ENCODE measurements at regions not wholly inside any gene's neighbourhood (a gene's known extent, or its start where the extent isn't known, plus 50 kb on each side); places are given as distances from the start of the nearest gene placed in this dataset.

DNA sequence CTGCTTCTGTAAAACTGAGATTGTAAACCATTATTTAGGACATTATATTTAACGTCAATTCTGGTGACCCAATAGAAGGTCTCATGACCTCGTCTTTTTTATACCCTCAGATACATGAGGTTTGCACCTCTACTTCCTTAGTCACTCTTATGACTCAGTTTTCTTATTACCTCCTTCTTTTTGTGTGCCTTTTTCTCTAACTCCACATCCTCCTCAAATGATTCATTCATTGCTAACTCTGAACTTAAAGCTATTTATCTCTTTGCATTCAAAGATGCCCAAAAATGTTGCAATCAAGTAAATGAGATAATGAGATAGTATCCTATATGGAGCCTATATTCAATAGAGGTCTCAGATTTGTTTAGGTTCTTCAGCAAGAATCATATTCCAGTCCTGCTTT lies 121.0 kb upstream of the KYNU start:
- Histone ChIP-seq H3K36me3 (no peaks in the 10 kb centered on the region), H3K9me3 (no peaks in the 10 kb centered on the region), H3K27ac (no peak overlapping the region), H3K4me1 (no peaks in the 10 kb centered on the region), H3K27me3 (no peaks in the 10 kb centered on the region), H3K4me3 (no peak overlapping the region)
- DNase-seq (no peak), ATAC-seq (no peak)
- 76 to 84% (median 80%) methylated on average over 2 of the region's 2 CpGs for whole genome bisulfite sequencing, 4 donors
- intact Hi-C loops (cut with DNase I), result no loop called here
- no peak for TF ChIP-seq POLR2A (IDR thresholded peaks at IDR 0.05)
- TF ChIP-seq, protein P1, sequence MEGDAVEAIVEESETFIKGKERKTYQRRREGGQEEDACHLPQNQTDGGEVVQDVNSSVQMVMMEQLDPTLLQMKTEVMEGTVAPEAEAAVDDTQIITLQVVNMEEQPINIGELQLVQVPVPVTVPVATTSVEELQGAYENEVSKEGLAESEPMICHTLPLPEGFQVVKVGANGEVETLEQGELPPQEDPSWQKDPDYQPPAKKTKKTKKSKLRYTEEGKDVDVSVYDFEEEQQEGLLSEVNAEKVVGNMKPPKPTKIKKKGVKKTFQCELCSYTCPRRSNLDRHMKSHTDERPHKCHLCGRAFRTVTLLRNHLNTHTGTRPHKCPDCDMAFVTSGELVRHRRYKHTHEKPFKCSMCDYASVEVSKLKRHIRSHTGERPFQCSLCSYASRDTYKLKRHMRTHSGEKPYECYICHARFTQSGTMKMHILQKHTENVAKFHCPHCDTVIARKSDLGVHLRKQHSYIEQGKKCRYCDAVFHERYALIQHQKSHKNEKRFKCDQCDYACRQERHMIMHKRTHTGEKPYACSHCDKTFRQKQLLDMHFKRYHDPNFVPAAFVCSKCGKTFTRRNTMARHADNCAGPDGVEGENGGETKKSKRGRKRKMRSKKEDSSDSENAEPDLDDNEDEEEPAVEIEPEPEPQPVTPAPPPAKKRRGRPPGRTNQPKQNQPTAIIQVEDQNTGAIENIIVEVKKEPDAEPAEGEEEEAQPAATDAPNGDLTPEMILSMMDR (IDR thresholded peaks at IDR 0.05), result no peak

DNA sequence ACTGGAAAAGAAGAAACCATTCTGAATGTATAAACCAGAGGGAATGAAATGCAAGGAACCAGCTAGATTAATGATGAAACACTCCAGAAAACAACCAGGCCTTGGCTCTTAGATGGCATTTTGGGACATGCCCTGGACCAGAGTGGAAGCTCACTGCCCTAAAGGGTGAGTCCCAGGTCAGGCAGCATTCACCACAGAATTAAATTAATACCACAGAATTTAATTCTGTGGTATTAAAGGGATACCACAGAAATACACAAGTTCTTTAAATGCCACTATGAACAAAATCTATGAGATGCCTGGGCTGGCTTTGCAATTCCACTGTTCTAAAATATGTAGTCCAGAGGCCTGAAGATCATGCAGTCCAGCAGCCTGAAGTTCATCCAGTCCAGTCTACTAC lies 122.3 kb upstream of the KYNU start:
- Histone ChIP-seq H3K4me3 (no peak overlapping the region), H3K36me3 (no peaks in the 10 kb centered on the region), H3K27me3 (no peaks in the 10 kb centered on the region), H3K9me3 (no peaks in the 10 kb centered on the region), H3K4me1 (no peaks in the 10 kb centered on the region), H3K27ac (no peak overlapping the region)
- DNase-seq (no peak), ATAC-seq (no peak)
- TF ChIP-seq, protein P1 (IDR thresholded peaks at IDR 0.05), result no peak
- no peak for TF ChIP-seq POLR2A (IDR thresholded peaks at IDR 0.05)
- intact Hi-C loops (cut with DNase I), result no loop called here

DNA sequence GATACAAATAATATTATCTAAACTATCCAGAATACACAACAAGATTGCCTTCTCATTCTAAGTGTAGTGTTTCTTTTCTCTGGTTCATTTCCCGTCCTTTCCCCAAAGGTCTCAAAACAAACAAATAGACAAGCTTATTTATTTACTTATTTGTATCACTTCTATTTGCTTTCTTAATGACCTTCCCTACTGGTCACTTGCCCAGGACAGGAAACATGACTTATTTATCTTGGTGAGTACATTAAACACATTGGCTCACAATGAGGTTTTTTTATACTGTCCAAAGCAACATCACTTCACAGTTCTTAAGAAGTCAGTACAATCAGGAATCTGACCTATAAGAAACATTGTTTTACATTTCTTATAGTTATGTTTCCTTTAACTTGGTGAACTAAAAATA lies 123.3 kb upstream of the KYNU start:
- Histone ChIP-seq H3K4me1 (no peaks in the 10 kb centered on the region), H3K27me3 (no peaks in the 10 kb centered on the region), H3K27ac (no peak overlapping the region), H3K9me3 (no peaks in the 10 kb centered on the region), H3K4me3 (no peak overlapping the region), H3K36me3 (no peaks in the 10 kb centered on the region)
- intact Hi-C loops (cut with DNase I), result no loop called here
- no peak for TF ChIP-seq POLR2A (IDR thresholded peaks at IDR 0.05)
- TF ChIP-seq, protein P1 (IDR thresholded peaks at IDR 0.05), result no peak
- 46 to 71% (median 54%) methylated on average over 1 of the region's 1 CpG for WGBS, 4 donors
- ATAC-seq, result no peak
- no peak for DNase-seq

DNA sequence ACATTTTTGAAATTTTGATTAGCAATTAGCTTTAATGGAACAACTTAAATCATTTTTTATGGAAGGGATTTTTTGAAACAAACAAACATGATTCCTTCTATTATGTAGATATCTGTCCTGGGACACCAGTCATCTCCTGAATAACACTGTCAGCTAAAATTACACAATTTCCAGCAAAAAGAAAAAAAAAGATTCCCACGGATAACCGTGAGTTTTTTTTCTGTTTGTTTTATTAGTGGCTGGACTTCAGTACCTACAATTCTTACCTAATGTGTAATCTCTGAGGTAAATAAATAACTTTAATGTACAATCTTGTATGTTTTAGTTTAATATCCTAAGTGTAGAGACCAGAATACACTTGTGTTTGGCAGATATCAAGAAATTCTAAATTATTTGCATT lies 126.6 kb upstream of the KYNU start:
- H3K27ac ChIP-seq, result no peak overlapping the region

More for the DNA sequence above, 126.6 kb upstream of the KYNU start:
- ATAC-seq (no peak), DNase-seq (no peak)
- 58 to 73% (median 71%) methylated on average over 2 of the region's 2 CpGs for WGBS, 4 donors
- Histone ChIP-seq H3K9me3 (no peaks in the 10 kb centered on the region), H3K4me1 (no peaks in the 10 kb centered on the region), H3K4me3 (no peak overlapping the region), H3K36me3 (no peaks in the 10 kb centered on the region), H3K27me3 (no peaks in the 10 kb centered on the region)
- intact Hi-C loops (cut with DNase I), result no loop called here
- TF ChIP-seq POLR2A (IDR thresholded peaks at IDR 0.05), result no peak
- TF ChIP-seq, protein P1 (IDR thresholded peaks at IDR 0.05), result no peak
